IMR-90 (cell line): ENCODE measurements at regions not wholly inside any gene's neighbourhood (a gene's known extent, or its start where the extent isn't known, plus 50 kb on each side); places are given as distances from the start of the nearest gene placed in this dataset.

ENCODE experiments used
- CEBPB ChIP-seq: IDR thresholded peaks from 2 replicates; pipeline ENCODE4 v1.6.1; 2012; ENCODE audit warnings: low read depth, low read length, improper control_type of control experiment
- CTCF ChIP-seq: conservative IDR thresholded peaks from 2 replicates; pipeline ENCODE4 v1.5.1; 2012; ENCODE audit warnings: mild to moderate bottlenecking, low read depth, low read length, improper control_type of control experiment
- FOS ChIP-seq: fragments of 150-350 bp; IDR thresholded peaks from 2 replicates; pipeline ENCODE4 v1.6.1; 2016; ENCODE audit warnings: low read depth, low read length
- MAZ ChIP-seq: IDR thresholded peaks from 2 replicates; pipeline ENCODE4 v1.6.1; 2012; ENCODE audit warnings: low read depth, mild to moderate bottlenecking, low read length, improper control_type of control experiment, moderate library complexity, borderline replicate concordance
- MXI1 ChIP-seq: IDR thresholded peaks from 2 replicates; pipeline ENCODE4 v1.6.1; 2012; ENCODE audit warnings: low read depth, mild to moderate bottlenecking, low read length, moderate library complexity, borderline replicate concordance
- POLR2A ChIP-seq: IDR thresholded peaks from 2 replicates; pipeline ENCODE4 v1.6.1; 2012; ENCODE audit warnings: mild to moderate bottlenecking, low read depth, low read length
- RAD21 ChIP-seq: IDR thresholded peaks from 2 replicates; pipeline ENCODE4 v1.6.1; 2012; ENCODE audit warnings: low read length, improper control_type of control experiment
- RCOR1 ChIP-seq: IDR thresholded peaks from 2 replicates; pipeline ENCODE4 v1.6.1; 2012; ENCODE audit warnings: mild to moderate bottlenecking, low read length, improper control_type of control experiment; ENCODE audit not compliant: insufficient replicate concordance
- RFX5 ChIP-seq: IDR thresholded peaks from 2 replicates; pipeline ENCODE4 v1.8.0; 2012; ENCODE audit warnings: low read depth, mild to moderate bottlenecking, low read length, moderate library complexity
- SMC3 ChIP-seq: fragments of 150-350 bp; IDR thresholded peaks from 2 replicates; pipeline ENCODE4 v1.6.1; 2016; ENCODE audit warnings: low read depth, mild to moderate bottlenecking, antibody characterized with exemption, low read length, moderate library complexity
- TF ChIP-seq, protein P1 (sequence below): fragments of 150-350 bp; IDR thresholded peaks from 2 replicates; pipeline ENCODE4 v1.6.1; 2017; ENCODE audit warnings: mild to moderate bottlenecking, antibody characterized with exemption, low read length, low read depth

GRCh38 chr7:70935854-70936253 is 196.1 kb upstream of the GALNT17 start:
- TF ChIP-seq POLR2A = no peak
- TF ChIP-seq CTCF = no peak
- TF ChIP-seq RCOR1 = no peak
- TF ChIP-seq RFX5 = no peak
- TF ChIP-seq MAZ = no peak
- no peak for TF ChIP-seq RAD21
- no peak for TF ChIP-seq CEBPB
- TF ChIP-seq SMC3 = no peak
- TF ChIP-seq MXI1 = no peak
- no peak for TF ChIP-seq FOS
- TF ChIP-seq, protein P1, sequence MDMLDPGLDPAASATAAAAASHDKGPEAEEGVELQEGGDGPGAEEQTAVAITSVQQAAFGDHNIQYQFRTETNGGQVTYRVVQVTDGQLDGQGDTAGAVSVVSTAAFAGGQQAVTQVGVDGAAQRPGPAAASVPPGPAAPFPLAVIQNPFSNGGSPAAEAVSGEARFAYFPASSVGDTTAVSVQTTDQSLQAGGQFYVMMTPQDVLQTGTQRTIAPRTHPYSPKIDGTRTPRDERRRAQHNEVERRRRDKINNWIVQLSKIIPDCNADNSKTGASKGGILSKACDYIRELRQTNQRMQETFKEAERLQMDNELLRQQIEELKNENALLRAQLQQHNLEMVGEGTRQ = no peak
